Pancreas (tissue), 10 donors: ENCODE measurements at regions not wholly inside any gene's neighbourhood (a gene's known extent, or its start where the extent isn't known, plus 50 kb on each side); places are given as distances from the start of the nearest gene placed in this dataset.

Experiments used
- ATAC-seq, 4 donors: fragments of 200-7000 bp; cut with Tn5 transposase; one replicate each; pipeline versions ENCODE4 v1.8.0 to v1.9.1; 2020; ENCODE audit warnings: mild to moderate bottlenecking in 4 of 4, moderate library complexity in 4 of 4
- DNase-seq, 6 donors: peaks; one replicate each; pipeline ENCODE4 v3.0.0-alpha.2; 2020
- FAIRE-seq: peaks from 2 replicates; lab custom pipeline; 2012; peaks lifted over from hg19 to GRCh38; lab: Jason Lieb, UNC
- H3K27ac ChIP-seq, 4 donors: fragments of 200-600 bp; sonication (generic); 1 replicate in 3 of 4; 2 replicates in 1 of 4; pipeline versions ENCODE4 v1.5.0 to v1.8.0; 2020
- H3K27me3 ChIP-seq, 4 donors: fragments of 200-600 bp; one replicate each; pipeline ENCODE4 v1.8.0; 2021
- H3K36me3 ChIP-seq, 3 donors: fragments of 200-600 bp; sonication (generic) in 1 of 3; one replicate each; pipeline versions ENCODE4 v1.5.0 to v1.8.0; 2020 to 2021
- H3K4me1 ChIP-seq, 3 donors: fragments of 200-600 bp; one replicate each; pipeline ENCODE4 v1.8.0; 2021
- H3K4me3 ChIP-seq, 4 donors: fragments of 200-600 bp; sonication (generic) in 2 of 4; one replicate each; pipeline versions ENCODE4 v1.5.0 to v1.8.0; 2020 to 2021
- H3K9me3 ChIP-seq, 4 donors: fragments of 200-600 bp; one replicate each; pipeline ENCODE4 v1.8.0; 2021
- CTCF ChIP-seq, 4 donors: fragments of 200-600 bp; sonication (generic) in 3 of 4; IDR thresholded peaks; one replicate each; pipeline versions ENCODE4 v1.5.0 to v1.8.0; 2021; ENCODE audit warnings: antibody characterized with exemption in 4 of 4
- WGBS, 2 donors: extraction: QIAGEN DNeasy Blood & Tissue Kit; methylation state at CpG; one replicate each; pipeline ENCODE4 v1.1.7; 2013; 5-methylcytosine and 5-hydroxymethylcytosine counted together
- intact Hi-C, 3 donors: fragments of 100-400 bp; cut with DNase I; formaldehyde crosslinking; loops; one replicate each; pipeline versions ENCODE4 v1.11.1 to v1.14.2; 2022
- donor health status: healthy with polysubstance abuse.
- donor health status: DM: no; HTN: no; CAD: no; lungs with moderate emphysema.
- donor health status: DM: no; HTN: no; CAD: no.
- donor health status: control.
- donor health status: control.
- donor health status: Bipolar disorder and iron deficiency.
- donor health status: DM: yes; HTN: yes; CAD: no.
- donor health status: DM: no; HTN: no; CAD: no.
- donor health status: DM: no; HTN: no; CAD: no.
- donor health status: DM: yes; HTN: yes; CAD: no.

DNA sequence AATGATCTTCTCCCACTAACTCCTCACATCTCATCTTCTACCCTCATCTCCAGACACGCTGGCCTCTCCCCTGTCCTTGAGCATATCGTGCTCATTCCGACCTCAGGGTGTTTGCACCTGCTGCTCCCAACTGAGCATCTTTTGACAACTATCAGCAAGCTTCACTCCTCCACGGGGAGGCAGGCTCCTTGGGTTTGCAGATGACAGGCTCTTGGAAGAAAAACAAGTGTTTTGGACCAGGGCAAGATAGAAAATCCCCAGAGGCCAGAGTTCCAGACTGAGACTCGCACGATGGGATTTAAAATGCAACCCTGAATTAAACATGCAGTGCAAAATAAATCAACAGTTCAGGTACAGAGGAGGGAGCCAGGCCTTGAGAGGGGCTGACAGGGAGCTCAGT is 246.7 kb downstream of the PTPRU start:
- no peak for ATAC-seq
- no peak for FAIRE-seq

DNA sequence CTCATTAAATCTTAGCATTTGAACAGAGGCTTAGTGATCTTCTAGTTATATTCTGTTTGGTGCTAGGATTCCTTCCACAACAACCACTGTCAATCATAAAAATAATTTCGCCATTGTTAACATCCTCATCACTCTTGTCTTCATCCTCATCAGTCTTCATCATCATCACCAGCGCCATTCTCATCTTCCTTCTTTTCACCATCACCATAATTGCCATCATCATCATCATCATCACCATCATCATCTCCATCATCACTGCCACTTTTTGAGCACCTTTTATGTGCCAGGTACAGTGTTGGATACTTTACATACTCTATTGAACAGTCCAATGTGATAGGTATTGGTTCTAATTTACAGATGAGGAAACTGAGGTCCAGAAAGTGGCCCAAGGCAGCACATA is 245.7 kb downstream of the PTPRU start:
- intact Hi-C loops, result no loop called here
- no peaks in the 10 kb centered on the region for H3K36me3 ChIP-seq
- ATAC-seq (no peak), FAIRE-seq (no peak), DNase-seq (no peak)
- no peak overlapping the region for H3K4me3 ChIP-seq
- H3K4me1 ChIP-seq, result no peaks in the 10 kb centered on the region
- 73 to 85% methylated on average over 2 of the region's 2 CpGs for WGBS, 2 donors
- no peaks in the 10 kb centered on the region for H3K9me3 ChIP-seq
- TF ChIP-seq CTCF (IDR thresholded peaks at IDR 0.05), result no peak
- no peak overlapping the region for H3K27ac ChIP-seq
- peaks cover 0 to 9% (median 0%) of the 10 kb centered on the region in 4 donors for H3K27me3 ChIP-seq

More for the DNA sequence above, 246.7 kb downstream of the PTPRU start:
- WGBS, 2 donors, result 50 to 57% methylated on average over 6 of the region's 6 CpGs
- no peak for DNase-seq
- H3K27me3 ChIP-seq, result peaks cover 0 to 9% (median 0%) of the 10 kb centered on the region in 4 donors
- intact Hi-C loops, result no loop called here
- H3K27ac ChIP-seq, result no peak overlapping the region
- no peaks in the 10 kb centered on the region for H3K36me3 ChIP-seq
- no peak overlapping the region for H3K4me3 ChIP-seq
- TF ChIP-seq CTCF (IDR thresholded peaks at IDR 0.05), result no peak
- H3K9me3 ChIP-seq, result no peaks in the 10 kb centered on the region
- H3K4me1 ChIP-seq, result no peaks in the 10 kb centered on the region

DNA sequence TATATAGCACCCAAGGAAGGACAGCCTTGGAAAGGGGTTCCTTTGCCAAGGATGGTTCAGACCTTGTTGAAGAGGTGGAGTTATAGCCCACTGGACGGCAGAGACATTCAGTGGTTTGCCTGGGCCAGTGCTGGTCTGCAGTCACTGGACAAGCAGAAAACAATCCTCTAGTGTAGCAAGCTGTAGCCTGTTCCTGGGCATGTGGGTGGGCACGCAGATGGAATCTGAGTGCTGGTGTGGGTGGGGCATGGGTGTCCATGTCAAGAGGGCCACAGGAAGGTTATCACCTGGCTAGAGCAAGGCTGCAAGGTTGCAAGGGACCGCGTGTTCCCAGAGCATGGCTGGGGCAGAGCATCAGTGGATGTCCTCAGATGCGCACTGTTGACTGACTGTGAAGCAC is 244.7 kb downstream of the PTPRU start:
- Histone ChIP-seq H3K4me1 (no peaks in the 10 kb centered on the region), H3K36me3 (no peaks in the 10 kb centered on the region), H3K4me3 (no peak overlapping the region), H3K27ac (no peak overlapping the region), H3K27me3 (peaks cover 0 to 9% (median 0%) of the 10 kb centered on the region in 4 donors), H3K9me3 (no peaks in the 10 kb centered on the region)
- ATAC-seq, result no peak
- no peak for FAIRE-seq
- intact Hi-C loops, result no loop called here
- 69 to 73% methylated on average over 5 of the region's 5 CpGs for WGBS, 2 donors
- no peak for TF ChIP-seq CTCF (IDR thresholded peaks at IDR 0.05)
- DNase-seq, result no peak

- Histone ChIP-seq H3K9me3 (no peaks in the 10 kb centered on the region), H3K27me3 (peaks cover 0 to 9% (median 0%) of the 10 kb centered on the region in 4 donors), H3K4me1 (no peaks in the 10 kb centered on the region), H3K36me3 (no peaks in the 10 kb centered on the region), H3K27ac (no peak overlapping the region), H3K4me3 (no peak overlapping the region)
- intact Hi-C loops, result no loop called here
- FAIRE-seq, result no peak
- no peak for TF ChIP-seq CTCF (IDR thresholded peaks at IDR 0.05)
- no peak for DNase-seq
- WGBS, 2 donors, result 51 to 56% methylated on average over 7 of the region's 7 CpGs
- ATAC-seq, result no peak
These were observed 242.6 kb downstream of the PTPRU start for GRCh38 chr1:29478879-29479278.

GRCh38 chr1:29478151-29478791 is 241.9 kb downstream of the PTPRU start:
- Histone ChIP-seq H3K27ac (no peak overlapping the region), H3K27me3 (peaks cover 0 to 9% (median 0%) of the 10 kb centered on the region in 4 donors), H3K9me3 (no peaks in the 10 kb centered on the region), H3K36me3 (no peaks in the 10 kb centered on the region), H3K4me3 (no peak overlapping the region), H3K4me1 (no peaks in the 10 kb centered on the region)
- DNase-seq (no peak), ATAC-seq (no peak), FAIRE-seq (no peak)
- TF ChIP-seq CTCF (IDR thresholded peaks at IDR 0.05), result no peak
- intact Hi-C loops, result no loop called here
- 25 to 34% methylated on average over 30 to 37 of the region's 37 CpGs for WGBS, 2 donors
